ENCODE measurements at regions not wholly inside any gene's neighbourhood (a gene's known extent, or its start where the extent isn't known, plus 50 kb on each side); places are given as distances from the start of the nearest gene placed in this dataset.

DNA sequence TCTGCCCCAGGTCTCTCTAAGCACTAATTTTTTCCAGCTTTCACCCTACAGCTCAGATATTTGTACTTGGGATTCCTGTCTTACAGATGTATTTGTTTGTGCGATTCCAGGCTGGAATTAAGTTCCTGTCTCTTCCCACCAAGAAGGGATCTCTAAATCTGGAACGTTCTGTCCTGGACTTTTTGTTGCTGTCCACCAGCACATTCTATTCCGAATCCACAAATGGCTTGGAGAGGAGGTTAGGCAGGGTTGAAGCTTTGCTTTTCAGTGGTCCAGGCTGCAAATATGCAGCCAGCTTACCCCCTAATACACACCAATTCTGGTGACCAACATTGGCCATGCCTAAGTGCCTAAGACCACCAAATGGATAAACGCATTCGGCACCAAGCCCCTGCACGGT is 315.0 kb downstream of the TNS1 start:
- no peak for TF ChIP-seq CEBPB (IDR thresholded peaks at IDR 0.05; ENCODE audit: borderline replicate concordance in 1 of 2, low read depth in 2 of 2, low read length in 2 of 2)
- no peak for TF ChIP-seq NFYB (IDR thresholded peaks at IDR 0.05; ENCODE audit: insufficient read depth, low read depth, low read length)
- no peak for TF ChIP-seq EED (IDR thresholded peaks at IDR 0.05; ENCODE audit: low read depth)
- TF ChIP-seq, protein P1, sequence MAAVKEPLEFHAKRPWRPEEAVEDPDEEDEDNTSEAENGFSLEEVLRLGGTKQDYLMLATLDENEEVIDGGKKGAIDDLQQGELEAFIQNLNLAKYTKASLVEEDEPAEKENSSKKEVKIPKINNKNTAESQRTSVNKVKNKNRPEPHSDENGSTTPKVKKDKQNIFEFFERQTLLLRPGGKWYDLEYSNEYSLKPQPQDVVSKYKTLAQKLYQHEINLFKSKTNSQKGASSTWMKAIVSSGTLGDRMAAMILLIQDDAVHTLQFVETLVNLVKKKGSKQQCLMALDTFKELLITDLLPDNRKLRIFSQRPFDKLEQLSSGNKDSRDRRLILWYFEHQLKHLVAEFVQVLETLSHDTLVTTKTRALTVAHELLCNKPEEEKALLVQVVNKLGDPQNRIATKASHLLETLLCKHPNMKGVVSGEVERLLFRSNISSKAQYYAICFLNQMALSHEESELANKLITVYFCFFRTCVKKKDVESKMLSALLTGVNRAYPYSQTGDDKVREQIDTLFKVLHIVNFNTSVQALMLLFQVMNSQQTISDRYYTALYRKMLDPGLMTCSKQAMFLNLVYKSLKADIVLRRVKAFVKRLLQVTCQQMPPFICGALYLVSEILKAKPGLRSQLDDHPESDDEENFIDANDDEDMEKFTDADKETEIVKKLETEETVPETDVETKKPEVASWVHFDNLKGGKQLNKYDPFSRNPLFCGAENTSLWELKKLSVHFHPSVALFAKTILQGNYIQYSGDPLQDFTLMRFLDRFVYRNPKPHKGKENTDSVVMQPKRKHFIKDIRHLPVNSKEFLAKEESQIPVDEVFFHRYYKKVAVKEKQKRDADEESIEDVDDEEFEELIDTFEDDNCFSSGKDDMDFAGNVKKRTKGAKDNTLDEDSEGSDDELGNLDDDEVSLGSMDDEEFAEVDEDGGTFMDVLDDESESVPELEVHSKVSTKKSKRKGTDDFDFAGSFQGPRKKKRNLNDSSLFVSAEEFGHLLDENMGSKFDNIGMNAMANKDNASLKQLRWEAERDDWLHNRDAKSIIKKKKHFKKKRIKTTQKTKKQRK (IDR thresholded peaks at IDR 0.05; ENCODE audit: low read depth, low read length): no peak
- no peak for TF ChIP-seq HDAC6 (IDR thresholded peaks at IDR 0.05; ENCODE audit: unreplicated experiment)
- no peak for TF ChIP-seq REST (IDR thresholded peaks at IDR 0.05; ENCODE audit: low read depth, low read length)

Measured in GM12878 (cell line).